Endodermal cell (in vitro differentiated cells): ENCODE measurements at regions not wholly inside any gene's neighbourhood (a gene's known extent, or its start where the extent isn't known, plus 50 kb on each side); places are given as distances from the start of the nearest gene placed in this dataset.
"Not testable (repeated sequence)": the region's sequence is repeated elsewhere in the genome, so short reads cannot be mapped to it uniquely, and the experiment has no call there.

Experiments
- DNase-seq: peaks from one replicate; pipeline ENCODE4 v3.0.0-alpha.2; 2017
- H3K27ac ChIP-seq: 2 replicates; pipeline ENCODE4 v1.5.1; 2013; ENCODE audit warnings: mild to moderate bottlenecking, low read depth, low read length, moderate library complexity
- H3K27me3 ChIP-seq: 2 replicates; pipeline ENCODE4 v1.6.1; 2013; ENCODE audit warnings: mild to moderate bottlenecking, low read length, moderate library complexity; ENCODE audit not compliant: insufficient read depth, control insufficient read depth, poor library complexity, severe bottlenecking
- H3K36me3 ChIP-seq: 2 replicates; pipeline ENCODE4 v1.7.0; 2013; ENCODE audit warnings: mild to moderate bottlenecking, low read length, moderate library complexity; ENCODE audit not compliant: control insufficient read depth, insufficient read depth
- H3K4me1 ChIP-seq: one replicate; pipeline ENCODE4 v1.7.0; 2013; ENCODE audit warnings: low read length; ENCODE audit not compliant: control insufficient read depth, insufficient read depth
- H3K4me3 ChIP-seq: 2 replicates; pipeline ENCODE4 v1.5.1; 2013; ENCODE audit warnings: mild to moderate bottlenecking, low read length, moderate library complexity
- H3K9ac ChIP-seq: 2 replicates; pipeline ENCODE4 v1.6.1; 2013; ENCODE audit warnings: mild to moderate bottlenecking, low read length, moderate library complexity; ENCODE audit not compliant: poor library complexity, severe bottlenecking; ENCODE audit errors: extremely low read depth
- H3K9me3 ChIP-seq: 2 replicates; pipeline ENCODE4 v1.6.1; 2013; ENCODE audit warnings: mild to moderate bottlenecking, low read length, moderate library complexity; ENCODE audit not compliant: control insufficient read depth
- H3K27ac Mint-ChIP-seq: 2 replicates; pipeline ENCODE4 v1.8.0; 2020; ENCODE audit warnings: mixed read lengths
- H3K27me3 Mint-ChIP-seq: 2 replicates; pipeline ENCODE4 v1.8.0; 2021; ENCODE audit warnings: mild to moderate bottlenecking, mixed read lengths; ENCODE audit not compliant: insufficient read depth
- H3K36me3 Mint-ChIP-seq: 2 replicates; pipeline ENCODE4 v1.8.0; 2020; ENCODE audit warnings: low read depth, mixed read lengths
- H3K4me1 Mint-ChIP-seq: 2 replicates; pipeline ENCODE4 v1.8.0; 2020; ENCODE audit warnings: mixed read lengths
- H3K4me3 Mint-ChIP-seq: 2 replicates; pipeline ENCODE4 v1.8.0; 2020; ENCODE audit warnings: mild to moderate bottlenecking, moderate library complexity, mixed read lengths
- H3K9me3 Mint-ChIP-seq: 2 replicates; pipeline ENCODE4 v1.8.0; 2020; ENCODE audit warnings: mild to moderate bottlenecking, mixed read lengths
- CTCF ChIP-seq: fragments of 200-600 bp; sonication (generic); conservative IDR thresholded peaks from 2 replicates; pipeline ENCODE4 v1.5.0; 2021; ENCODE audit warnings: antibody characterized with exemption, mild to moderate bottlenecking
- WGBS, 2 experiments: methylation state at CpG; one replicate each; pipeline versions ENCODE4 v1.1.5 to v1.1.7; 2013; ENCODE audit warnings: missing lambda C conversion rate in 2 of 2, mixed read lengths in 1 of 2; ENCODE audit not compliant: insufficient coverage in 1 of 2, insufficient read length in 1 of 2; 5-methylcytosine and 5-hydroxymethylcytosine counted together

DNA sequence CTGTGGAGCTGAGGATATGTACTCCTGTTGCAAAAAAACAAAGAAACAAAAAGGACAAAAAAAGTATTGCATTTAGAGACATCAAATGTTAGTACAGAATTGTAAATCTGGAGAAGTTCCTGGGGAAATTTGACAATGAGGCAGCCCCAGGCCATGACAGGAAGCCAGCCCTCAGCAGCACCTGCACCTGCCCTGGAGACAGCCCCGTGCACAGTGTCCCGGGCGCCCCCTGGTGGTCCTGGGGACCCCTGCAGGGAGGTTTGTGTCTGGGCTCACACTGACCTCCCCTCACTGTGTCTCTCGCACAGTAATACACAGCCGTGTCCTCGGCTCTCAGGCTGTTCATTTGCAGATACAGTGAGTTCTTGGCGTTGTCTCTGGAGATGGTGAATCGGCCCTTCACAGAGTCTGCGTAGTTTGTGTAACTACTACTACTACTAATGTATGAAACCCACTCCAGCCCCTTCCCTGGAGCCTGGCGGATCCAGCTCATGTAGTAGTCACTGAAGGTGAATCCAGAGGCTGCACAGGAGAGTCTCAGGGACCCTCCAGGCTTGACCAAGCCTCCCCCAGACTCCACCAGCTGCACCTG lies 590.1 kb downstream of the TMEM121 start:
- peak; percentile 33 for TF ChIP-seq CTCF
- H3K9me3 ChIP-seq: peaks cover 40% of the 10 kb centered on the region
- H3K27ac ChIP-seq, H3K27me3 Mint-ChIP-seq, H3K36me3 ChIP-seq, H3K4me3 Mint-ChIP-seq, H3K27ac Mint-ChIP-seq, DNase-seq, H3K36me3 Mint-ChIP-seq, H3K4me1 Mint-ChIP-seq, H3K27me3 ChIP-seq, H3K9ac ChIP-seq, H3K4me3 ChIP-seq, H3K4me1 ChIP-seq: not testable (repeated sequence)
- peaks cover 73% of the 10 kb centered on the region for H3K9me3 Mint-ChIP-seq
- WGBS, 2 experiments: 57 to 81% methylated on average over 1 to 4 of the region's 10 CpGs

DNA sequence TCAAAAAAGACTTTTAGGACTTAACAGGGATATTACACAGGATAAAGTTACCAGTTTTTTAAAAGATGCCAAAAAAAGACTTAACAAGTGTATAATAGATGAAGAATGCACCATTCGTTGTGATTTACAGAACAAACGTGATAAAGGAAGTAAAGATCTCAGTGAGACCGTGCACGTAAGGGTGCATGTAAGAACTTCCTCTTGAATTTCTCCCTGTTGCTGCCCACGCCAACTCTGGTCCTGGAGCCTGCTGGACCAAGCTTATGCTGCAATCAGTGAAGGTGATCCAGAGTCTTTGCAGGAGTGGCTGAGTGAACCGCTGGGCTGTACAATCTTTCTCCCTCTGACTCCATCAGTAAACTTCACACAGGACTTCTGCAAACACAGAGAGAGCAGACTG lies 593.7 kb downstream of the TMEM121 start:
- 69 to 74% methylated on average over 5 to 6 of the region's 6 CpGs for WGBS, 2 experiments
- DNase-seq: no peak
- Histone ChIP-seq H3K4me1 (no peaks in the 10 kb centered on the region), H3K4me3 (no peak overlapping the region), H3K9me3 (peaks cover 64% of the 10 kb centered on the region), H3K27me3 (no peaks in the 10 kb centered on the region), H3K9ac (no peak overlapping the region), H3K36me3 (no peaks in the 10 kb centered on the region), H3K27ac (no peak overlapping the region)
- Mint-ChIP-seq H3K9me3 (peaks cover 87% of the 10 kb centered on the region), H3K4me3 (no peak overlapping the region), H3K27ac (no peak overlapping the region), H3K4me1 (no peaks in the 10 kb centered on the region), H3K27me3 (no peaks in the 10 kb centered on the region), H3K36me3 (no peaks in the 10 kb centered on the region)
- no peak for TF ChIP-seq CTCF

- Histone ChIP-seq H3K9me3 (peaks cover 56% of the 10 kb centered on the region), H3K36me3 (no peaks in the 10 kb centered on the region), H3K4me3 (no peak overlapping the region), H3K9ac (no peak overlapping the region), H3K27me3 (no peaks in the 10 kb centered on the region), H3K4me1 (no peaks in the 10 kb centered on the region), H3K27ac (no peak overlapping the region)
- Mint-ChIP-seq H3K9me3 (peaks cover 94% of the 10 kb centered on the region), H3K27ac (no peak overlapping the region), H3K27me3 (no peaks in the 10 kb centered on the region), H3K4me1 (no peaks in the 10 kb centered on the region), H3K36me3 (no peaks in the 10 kb centered on the region), H3K4me3 (no peak overlapping the region)
- no peak for DNase-seq
- WGBS, 2 experiments: 76 to 79% methylated on average over 3 to 5 of the region's 5 CpGs
- no peak for TF ChIP-seq CTCF
Measured at GRCh38 chr14:106129274-106129673, 602.9 kb downstream of the TMEM121 start.

- peaks cover 94% of the 10 kb centered on the region for H3K9me3 Mint-ChIP-seq
- H3K4me3 ChIP-seq, H3K27ac ChIP-seq, H3K4me3 Mint-ChIP-seq, H3K36me3 Mint-ChIP-seq, H3K27me3 ChIP-seq, H3K4me1 ChIP-seq, H3K27ac Mint-ChIP-seq, H3K9ac ChIP-seq, H3K36me3 ChIP-seq, DNase-seq, H3K4me1 Mint-ChIP-seq, H3K27me3 Mint-ChIP-seq: not testable (repeated sequence)
- H3K9me3 ChIP-seq: peaks cover 59% of the 10 kb centered on the region
- 38 to 67% methylated on average over 3 to 7 of the region's 8 CpGs for WGBS, 2 experiments
Measured at GRCh38 chr14:106129904-106130661, 603.7 kb downstream of the TMEM121 start.

DNA sequence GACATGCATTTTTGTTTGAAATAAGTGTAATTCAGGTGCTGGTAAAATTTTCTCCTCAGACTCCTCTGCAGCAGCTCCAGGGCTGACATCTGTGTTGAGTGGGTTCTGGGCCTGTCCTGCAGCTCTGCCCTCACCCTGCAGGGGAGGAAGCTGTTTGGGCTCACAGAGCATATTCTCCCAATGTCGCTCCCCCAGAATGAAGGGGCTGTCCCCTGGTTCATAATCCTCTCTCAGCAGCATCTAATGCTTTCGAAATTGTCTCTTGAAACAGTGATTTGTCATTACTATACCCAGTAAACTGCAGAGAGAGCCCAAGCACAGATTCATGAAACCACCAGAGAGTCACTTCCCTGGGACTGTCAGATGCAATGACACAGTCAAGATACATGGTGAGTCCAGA lies 606.7 kb downstream of the TMEM121 start:
- WGBS, 2 experiments: 36 to 40% methylated on average over 2 of the region's 2 CpGs
- peaks cover 40% of the 10 kb centered on the region for H3K9me3 ChIP-seq
- H3K27me3 ChIP-seq, H3K4me3 Mint-ChIP-seq, H3K27ac ChIP-seq, H3K9ac ChIP-seq, H3K4me1 ChIP-seq, H3K36me3 Mint-ChIP-seq, H3K27ac Mint-ChIP-seq, H3K27me3 Mint-ChIP-seq, H3K36me3 ChIP-seq, DNase-seq, H3K4me1 Mint-ChIP-seq, H3K4me3 ChIP-seq: not testable (repeated sequence)
- peaks cover 77% of the 10 kb centered on the region for H3K9me3 Mint-ChIP-seq
